AG04449 (cell line): ENCODE measurements at regions not wholly inside any gene's neighbourhood (a gene's known extent, or its start where the extent isn't known, plus 50 kb on each side); places are given as distances from the start of the nearest gene placed in this dataset.
"Not testable (repeated sequence)": the region's sequence is repeated elsewhere in the genome, so short reads cannot be mapped to it uniquely, and the experiment has no call there.

ENCODE experiments used
- CTCF ChIA-PET: fragments of 350-600 bp; formaldehyde crosslinking; extraction: SDS; loops from one replicate; lab custom pipeline; 2021; ENCODE audit warnings: antibody characterized with exemption; lab: Yijun Ruan, JAX
- POLR2A ChIA-PET: fragments of 400-600, 350-600 bp; formaldehyde crosslinking; extraction: SDS; loops from one replicate; lab custom pipeline; 2020; ENCODE audit warnings: antibody characterized with exemption, inconsistent platforms; lab: Yijun Ruan, JAX
- DNase-seq: peaks from one replicate; pipeline ENCODE4 v3.0.0-alpha.2; 2010; ENCODE audit warnings: low read depth, low spot score
- H3K4me3 ChIP-seq: 2 replicates; pipeline ENCODE4 v1.5.1; 2011; ENCODE audit warnings: low read depth, mild to moderate bottlenecking, control low read depth, low read length
- TF ChIP-seq, protein P1 (sequence below): IDR thresholded peaks from one replicate; pipeline ENCODE4 v1.5.1; 2011; ENCODE audit warnings: mild to moderate bottlenecking, moderate library complexity, low read length, control low read depth, inconsistent platforms; ENCODE audit not compliant: insufficient read depth; ENCODE audit errors: missing control alignments

DNA sequence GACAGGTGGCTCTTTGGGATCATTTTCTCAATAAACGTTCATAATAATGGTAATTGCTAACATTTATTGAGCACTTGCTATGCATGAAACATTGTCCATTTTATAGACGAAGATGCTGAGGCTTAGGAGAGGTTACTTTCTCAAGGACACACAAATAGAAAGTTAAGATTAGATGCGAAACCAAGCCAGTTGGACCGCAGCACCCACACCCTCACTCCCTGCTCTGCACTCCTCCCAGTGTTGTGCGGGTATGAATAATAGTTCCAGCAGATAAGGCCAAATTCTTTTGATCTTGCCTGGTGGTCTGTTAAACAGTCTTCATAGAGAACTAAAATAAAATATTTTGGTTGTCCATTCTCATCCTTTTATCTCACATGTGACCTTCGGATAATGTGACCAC is 85.0 kb upstream of the BEND4 start:
- CTCF ChIA-PET = no interaction called here
- DNase-seq = no peak
- TF ChIP-seq, protein P1, sequence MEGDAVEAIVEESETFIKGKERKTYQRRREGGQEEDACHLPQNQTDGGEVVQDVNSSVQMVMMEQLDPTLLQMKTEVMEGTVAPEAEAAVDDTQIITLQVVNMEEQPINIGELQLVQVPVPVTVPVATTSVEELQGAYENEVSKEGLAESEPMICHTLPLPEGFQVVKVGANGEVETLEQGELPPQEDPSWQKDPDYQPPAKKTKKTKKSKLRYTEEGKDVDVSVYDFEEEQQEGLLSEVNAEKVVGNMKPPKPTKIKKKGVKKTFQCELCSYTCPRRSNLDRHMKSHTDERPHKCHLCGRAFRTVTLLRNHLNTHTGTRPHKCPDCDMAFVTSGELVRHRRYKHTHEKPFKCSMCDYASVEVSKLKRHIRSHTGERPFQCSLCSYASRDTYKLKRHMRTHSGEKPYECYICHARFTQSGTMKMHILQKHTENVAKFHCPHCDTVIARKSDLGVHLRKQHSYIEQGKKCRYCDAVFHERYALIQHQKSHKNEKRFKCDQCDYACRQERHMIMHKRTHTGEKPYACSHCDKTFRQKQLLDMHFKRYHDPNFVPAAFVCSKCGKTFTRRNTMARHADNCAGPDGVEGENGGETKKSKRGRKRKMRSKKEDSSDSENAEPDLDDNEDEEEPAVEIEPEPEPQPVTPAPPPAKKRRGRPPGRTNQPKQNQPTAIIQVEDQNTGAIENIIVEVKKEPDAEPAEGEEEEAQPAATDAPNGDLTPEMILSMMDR = no peak

DNA sequence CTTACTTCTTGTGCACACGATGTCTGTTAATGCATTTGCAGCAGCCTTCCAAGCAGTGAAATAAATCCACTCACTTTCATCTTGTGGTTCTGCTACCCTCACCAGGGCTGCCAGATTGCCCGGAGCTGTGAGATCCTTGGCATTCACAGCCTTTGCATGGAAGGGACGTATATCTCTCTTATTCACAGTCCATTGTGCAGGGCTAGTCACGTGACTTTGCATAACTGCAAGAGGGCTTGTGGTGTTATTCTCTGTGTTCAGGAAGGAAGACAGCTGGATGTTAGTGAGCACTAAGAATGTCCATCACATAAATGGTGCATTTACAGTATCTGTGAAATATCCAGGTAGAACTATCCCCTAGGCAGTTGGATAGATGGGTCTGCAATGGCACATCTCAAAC is 96.5 kb upstream of the BEND4 start:
- no peak for DNase-seq
- ChIA-PET CTCF (no interaction called here), POLR2A (no interaction called here)
- TF ChIP-seq, protein P1 = no peak
- no peak overlapping the region for H3K4me3 ChIP-seq

More for the DNA sequence above, 85.0 kb upstream of the BEND4 start:
- POLR2A ChIA-PET = no interaction called here
- no peak overlapping the region for H3K4me3 ChIP-seq

DNA sequence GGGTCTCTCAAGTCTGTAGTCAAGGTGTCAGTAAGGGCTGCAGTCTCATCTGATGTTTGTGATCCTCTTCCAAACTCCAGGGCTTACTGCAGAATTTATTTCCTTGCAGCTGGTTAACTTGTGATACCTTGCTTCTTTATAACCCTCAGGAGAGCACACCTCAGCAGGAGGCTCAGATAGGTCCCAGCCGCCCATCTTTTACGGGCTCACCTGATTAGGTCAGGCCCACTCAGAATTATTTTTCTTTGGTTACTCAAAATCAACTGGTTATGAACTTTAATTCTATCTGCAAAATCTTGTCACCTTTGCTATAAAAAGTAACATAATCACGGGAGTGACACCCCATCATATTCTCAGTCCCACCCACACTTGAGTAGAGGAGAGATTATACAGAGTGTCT is 99.9 kb upstream of the BEND4 start:
- no peak overlapping the region for H3K4me3 ChIP-seq
- ChIA-PET POLR2A (no interaction called here), CTCF (no interaction called here)
- TF ChIP-seq, protein P1 = no peak
- no peak for DNase-seq

DNA sequence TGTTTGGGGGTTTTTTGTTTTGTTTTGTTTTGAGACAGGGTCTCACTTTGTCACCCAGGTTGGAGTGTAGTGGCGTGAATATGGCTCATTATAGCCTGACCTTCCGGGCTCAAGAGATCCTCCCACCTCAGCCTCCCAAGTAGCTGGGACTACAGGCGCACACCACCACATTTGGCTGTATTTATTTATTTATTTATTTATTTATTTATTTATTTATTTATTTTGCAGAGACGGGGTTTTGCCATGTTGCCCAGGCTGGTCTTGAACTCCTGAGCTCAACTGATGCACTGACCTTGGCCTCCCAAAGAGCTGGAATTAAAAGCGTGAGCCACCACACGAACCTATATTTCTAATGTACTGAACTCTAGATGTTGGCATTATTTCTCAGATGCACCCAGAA is 105.2 kb upstream of the BEND4 start:
- CTCF ChIA-PET = interaction anchor here (1.3 kb wide), 1 partner anchor 25 kb away, joined by 3 read pairs; no protein-coding TSS in a partner anchor
- POLR2A ChIA-PET, H3K4me3 ChIP-seq, DNase-seq: not testable (repeated sequence)

DNA sequence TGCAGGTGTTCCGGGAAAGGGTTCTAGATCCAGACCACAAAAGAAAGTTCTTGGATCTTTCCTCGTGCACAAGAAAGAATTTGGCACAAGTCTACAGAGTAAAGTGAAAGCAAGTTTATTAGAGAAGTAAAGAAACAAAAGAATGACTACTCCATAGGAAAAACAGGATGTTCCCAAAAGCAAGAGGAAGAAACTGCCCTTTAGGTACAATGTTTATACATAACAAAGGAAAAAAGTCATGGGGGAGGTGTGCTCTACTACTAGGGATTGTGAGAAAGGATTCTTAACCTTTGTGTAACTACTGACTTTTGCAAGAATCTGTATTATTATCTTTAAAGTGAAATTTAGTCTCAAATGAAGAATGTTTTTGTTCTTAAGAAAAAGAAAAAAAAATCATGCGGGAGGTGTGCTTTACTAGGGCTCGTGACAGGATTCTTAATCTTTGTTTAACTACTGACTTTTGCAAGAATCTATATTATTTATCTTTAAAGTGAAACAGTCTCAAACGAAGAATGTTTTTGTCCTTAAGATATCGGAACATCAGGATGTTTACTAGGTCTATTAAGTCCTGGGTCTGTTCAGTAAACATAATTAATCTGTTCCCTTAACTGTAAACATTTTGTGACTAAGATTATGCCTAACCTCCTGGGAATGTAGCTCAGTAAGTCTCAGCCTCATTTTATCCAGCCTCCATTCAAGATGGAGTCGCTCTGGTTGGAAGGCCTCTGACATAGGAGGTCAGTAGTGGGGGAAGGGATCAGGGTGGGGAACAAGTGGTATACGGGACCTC is 110.4 kb upstream of the BEND4 start:
- CTCF ChIA-PET = no interaction called here
- no peak overlapping the region for H3K4me3 ChIP-seq
- TF ChIP-seq, protein P1 = no peak
- DNase-seq = no peak
- POLR2A ChIA-PET = no interaction called here

DNA sequence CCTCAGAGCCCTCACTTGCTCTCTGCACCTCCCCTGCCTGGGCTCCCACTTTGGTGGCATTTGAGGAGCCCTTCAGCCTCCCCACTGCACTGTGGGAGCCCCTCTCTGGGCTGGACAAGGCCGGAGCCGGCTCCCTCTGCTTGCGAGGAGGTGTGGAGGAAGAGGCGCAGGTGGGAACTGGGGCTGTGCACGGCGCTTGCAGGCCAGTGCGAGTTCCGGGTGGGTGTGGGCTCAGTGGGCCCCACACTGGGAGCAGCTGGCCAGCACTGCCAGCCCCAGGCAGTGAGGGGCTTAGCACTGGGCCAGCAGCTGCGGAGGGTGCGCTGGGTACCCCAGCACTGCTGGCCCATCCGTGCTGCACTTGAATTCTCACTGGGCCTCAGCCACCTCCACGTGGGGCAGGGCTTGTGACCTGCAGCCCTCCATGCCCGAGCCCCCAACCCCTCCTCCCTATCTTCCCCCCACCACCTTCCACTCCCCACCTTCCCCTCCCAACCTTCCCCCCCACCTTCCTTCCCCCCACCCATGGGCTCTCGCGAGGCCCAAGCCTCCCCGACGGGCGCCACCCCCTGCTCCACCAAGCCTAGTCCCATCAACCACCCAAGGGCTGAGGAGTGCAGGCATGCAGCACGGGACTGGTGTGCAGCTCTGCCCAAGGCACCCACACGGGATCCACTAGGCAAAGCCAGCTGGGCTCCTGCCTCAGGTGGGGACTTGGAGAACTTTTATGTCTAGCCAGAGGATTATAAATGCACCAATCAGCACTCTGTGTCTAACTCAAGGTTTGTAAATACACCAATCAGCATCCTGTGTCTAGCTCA is 113.5 kb upstream of the BEND4 start:
- TF ChIP-seq, protein P1 = no peak
- DNase-seq = no peak
- POLR2A ChIA-PET = no interaction called here
- CTCF ChIA-PET = no interaction called here
- no peak overlapping the region for H3K4me3 ChIP-seq
